Stimulated activated CD4-positive, alpha-beta T cell treated with anti-CD3 and anti-CD28 coated beads, TNF-alpha, amount 100 ng/mL, for 1 hour (primary cell): ENCODE measurements at regions not wholly inside any gene's neighbourhood (a gene's known extent, or its start where the extent isn't known, plus 50 kb on each side); places are given as distances from the start of the nearest gene placed in this dataset.

Experiments
- DNase-seq, 3 donors: peaks; one replicate each; pipeline ENCODE4 v3.0.0-alpha.2; 2020; ENCODE audit warnings: low read depth in 3 of 3, low spot score in 1 of 3

DNA sequence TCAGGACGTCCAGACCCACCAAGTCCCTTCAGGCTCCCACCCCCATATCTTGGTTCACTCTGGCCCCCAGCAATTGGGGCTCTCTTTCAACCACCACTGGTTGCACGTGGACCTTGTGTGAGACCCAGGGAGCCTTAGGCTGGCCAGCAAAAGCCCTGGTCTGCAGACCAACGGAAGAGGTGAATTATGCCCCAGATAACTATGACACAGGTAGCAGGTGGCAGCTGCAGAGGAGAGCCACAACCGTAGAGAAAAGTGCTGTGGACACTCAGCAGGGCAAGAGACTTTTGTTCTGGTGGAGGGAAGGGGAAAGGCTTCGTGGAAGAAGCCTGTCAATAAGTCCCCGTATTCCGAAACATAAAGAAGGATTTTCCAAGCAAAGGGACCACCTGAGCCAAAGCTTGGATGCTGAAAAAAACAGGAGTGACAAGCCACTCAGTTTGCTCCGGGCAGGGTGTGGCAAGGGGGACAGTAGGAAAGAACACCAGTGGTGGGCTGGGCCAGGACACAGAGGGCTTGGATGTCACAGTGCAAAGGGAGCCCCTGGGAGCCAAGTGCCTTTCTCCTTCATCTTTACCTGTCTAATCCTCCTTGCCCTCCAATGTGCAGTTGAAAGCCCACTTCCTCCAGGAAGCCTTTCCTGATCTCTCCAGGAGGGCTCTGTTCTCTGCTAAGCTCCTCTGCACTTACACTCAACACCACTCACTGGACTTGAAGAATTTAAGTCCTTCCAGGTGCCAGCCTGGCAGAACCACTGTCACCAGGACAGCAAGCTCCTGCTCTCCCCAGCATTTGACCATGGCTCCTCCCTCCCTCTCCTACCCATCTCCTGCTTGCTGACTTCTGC is 264.7 kb downstream of the BUD13 start:
- no peak for DNase-seq

DNA sequence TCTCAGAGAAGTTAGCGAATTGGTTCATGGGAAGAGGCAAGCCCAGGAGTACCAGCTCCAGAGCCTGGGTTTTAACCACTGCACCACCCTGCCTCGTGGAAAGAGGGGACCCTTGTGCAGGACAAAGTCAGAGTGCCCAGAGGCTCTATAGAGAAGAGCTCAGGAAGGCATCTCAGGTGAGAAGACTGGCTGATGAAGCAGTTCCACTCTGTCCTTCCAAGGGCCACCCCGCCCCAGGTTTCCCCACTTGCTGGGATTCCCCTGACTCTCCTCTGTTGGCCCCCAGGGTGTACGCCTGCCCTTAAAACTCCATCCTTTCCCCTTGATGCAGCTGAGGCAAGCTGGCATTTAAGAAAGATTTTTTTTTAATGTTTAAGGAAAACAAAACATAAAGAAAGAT is 265.8 kb downstream of the BUD13 start:
- no peak for DNase-seq

DNA sequence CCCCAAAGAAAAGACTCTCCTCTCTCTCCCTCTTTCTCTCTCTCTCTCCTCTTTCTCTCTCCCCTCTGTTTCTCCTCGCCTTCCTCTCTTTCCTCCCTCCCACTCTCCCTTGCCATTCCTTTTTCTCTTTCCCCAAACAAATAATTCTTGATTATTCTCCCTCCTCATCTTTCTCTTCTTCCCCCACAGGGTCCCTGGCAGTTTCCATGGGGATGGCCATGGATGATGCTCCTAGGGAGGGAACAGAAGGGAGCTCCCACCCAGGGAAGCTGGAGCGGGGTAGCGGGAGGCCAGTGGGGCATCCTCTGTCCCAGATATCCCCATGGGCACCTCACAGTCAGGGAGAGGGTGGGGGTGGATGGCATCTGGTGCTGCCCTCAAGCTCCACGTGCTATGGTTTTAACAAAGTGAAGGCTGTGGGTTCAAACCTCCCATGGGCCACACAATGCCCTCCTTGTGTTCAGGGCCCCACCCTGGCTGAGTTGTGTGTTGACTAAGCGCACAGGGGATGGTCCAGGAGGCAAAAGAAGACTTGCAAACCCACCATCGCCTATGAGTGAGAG is 266.4 kb downstream of the BUD13 start:
- DNase-seq, result no peak

DNA sequence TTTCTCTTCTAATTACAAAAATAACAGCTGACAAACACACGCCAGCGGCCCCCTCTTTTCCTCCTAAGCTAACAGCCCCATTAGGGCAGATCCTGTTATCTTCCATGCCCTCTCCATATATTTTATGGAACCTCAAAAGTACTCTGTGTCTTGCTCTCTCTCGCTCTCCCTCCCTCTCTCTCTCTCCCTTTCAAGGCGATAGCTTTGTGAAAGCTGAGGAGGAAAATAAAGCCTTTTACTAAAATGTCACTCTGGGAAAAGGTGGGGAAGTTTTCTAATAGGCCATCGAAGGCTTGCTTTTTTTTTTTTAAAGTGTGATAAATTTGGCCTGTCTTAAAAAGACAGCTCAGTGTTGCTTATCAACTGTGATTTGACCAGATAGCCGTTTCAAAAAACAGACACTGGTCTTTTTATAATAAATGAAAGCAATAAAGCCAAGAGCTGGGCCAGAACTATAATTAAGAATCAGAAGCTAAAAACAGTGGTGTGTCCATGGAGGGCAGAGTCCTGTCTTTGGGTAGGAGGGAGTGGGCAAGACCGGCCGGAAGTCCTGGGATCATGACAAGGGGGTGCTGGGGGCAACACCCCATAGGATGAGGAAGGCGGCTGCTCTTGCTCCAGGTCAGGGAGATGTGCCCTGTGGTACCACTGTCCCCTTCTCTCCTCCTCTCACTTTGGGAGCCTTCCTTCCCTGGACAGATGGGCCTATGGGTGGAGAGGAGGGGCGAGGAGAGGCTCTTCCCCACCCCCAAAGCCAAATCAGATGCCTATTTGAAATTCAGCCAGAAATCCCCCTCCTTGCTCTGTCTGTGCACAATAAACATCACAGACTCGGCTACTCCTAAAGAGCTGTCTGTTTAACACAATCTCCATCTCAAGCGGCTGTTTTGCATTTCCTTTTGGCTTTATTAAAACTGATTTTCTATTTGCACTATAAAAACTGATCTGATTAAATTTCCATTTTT is 267.2 kb downstream of the BUD13 start:
- no peak for DNase-seq

DNA sequence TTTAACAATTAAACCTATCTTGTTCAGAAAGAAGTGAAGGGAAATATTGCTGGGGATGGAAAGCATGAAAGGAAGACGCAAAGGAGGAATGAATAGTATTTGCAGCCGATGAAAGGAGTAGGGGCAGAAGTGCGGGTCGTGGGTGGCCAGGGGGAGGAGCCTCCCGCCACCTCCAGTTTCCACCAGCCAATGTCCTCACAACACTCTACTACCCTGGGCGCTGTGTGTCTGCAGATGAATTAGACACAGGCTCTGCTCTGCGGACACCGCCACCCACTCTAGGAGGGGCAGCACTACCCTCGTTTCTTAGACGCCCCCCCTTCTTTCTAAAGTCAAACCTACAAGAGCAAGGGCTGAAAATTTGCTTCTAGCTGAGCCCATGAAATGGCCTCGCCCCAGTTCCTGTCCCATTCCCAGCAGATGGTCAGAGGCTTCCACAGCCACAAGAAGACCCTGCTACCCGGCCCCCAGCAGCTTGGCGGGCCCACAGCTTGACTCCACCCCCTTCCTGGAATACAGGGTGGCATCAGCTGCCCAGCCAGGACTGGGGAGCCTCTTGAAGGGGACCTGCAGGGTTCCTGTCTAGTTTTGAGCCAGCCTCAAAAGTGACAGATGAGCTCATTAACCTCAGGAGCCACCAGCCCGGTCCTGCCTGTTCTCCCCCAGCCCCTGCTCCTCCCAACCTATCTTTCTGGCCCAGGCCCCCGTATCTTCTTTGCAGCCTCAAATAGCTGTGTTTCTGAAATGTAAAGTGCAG is 268.1 kb downstream of the BUD13 start:
- no peak for DNase-seq

DNA sequence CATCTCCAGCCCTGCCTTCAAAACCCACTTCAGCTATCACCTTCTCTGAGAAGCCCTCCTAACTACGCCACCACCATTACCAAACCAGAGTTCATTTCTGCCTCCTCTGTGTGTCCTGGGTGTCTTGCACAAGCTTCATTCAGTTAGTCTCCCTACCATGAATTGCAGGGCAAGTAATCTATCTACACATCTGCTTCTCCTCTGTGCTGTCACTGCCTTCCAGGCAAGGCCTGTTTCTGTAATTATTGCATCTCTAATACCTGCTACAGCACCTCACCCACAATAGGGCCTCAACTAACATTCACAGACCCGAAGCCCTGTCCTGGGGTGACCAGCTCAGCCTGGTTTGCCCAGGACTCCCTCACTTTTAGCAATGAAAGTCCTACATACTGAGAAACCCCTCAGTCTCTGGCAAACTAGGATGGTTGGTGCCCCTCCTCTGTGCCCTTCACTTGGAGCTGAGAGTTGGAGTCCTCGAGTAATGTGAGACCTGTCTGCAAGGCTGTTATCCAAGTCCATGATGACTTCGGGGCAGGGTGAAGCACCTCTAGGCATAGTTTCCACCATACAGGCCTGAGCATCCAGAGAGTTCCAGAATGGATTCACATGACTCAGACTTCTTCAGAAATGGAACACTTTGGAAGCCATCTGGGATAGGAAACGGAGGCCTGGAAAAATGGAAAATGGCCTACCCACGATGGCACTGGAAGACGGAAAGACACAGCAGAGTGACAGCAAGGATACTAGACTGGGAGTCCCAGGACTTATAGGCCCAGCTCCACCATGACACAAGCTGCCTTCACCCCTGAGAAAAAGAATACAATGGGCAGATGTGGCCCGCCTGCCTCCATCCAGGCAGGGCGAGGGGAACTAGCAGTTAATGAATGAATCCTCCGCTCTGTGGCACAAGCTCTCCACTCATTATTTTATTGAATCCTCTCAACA is 269.3 kb downstream of the BUD13 start:
- DNase-seq, result no peak

DNA sequence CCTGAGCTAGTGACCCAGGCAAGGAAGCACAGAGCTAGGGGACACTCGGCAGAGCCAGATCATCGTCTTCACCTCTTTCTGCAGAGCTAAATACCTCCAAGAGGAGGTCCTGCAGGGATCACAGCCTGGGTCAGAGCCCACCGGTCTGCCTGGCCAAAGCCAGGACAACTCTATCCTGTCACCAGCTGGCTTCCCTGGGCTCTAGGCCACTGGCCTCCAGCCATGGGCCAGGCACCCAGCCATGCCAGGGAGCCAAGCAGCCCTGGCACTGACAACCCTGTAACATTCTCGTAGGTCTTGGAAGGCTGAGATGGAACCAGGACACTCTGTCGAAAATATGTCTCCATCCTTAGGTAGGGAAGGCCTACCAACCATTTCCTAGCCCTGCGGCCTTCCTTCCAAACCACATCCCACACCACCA is 270.1 kb downstream of the BUD13 start:
- no peak for DNase-seq

DNA sequence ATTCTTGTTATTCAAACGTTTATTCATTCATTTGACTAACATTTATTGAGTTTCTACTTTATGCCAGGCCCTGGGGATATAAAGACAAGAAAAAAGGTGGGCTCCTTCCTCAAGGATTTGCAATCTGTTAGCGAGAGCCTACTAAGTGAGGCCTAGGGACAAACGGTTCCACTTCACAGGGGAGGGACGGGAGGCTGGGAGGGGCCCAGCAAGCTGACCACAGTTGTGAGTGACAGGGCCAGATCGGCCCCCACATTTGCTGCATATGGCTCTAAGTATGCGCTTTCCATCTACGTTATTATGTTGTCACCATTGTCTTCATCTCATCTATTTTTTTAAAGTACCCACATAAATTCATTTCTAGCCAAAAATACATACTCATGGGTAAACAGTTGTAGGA is 271.1 kb downstream of the BUD13 start:
- DNase-seq, result no peak

DNA sequence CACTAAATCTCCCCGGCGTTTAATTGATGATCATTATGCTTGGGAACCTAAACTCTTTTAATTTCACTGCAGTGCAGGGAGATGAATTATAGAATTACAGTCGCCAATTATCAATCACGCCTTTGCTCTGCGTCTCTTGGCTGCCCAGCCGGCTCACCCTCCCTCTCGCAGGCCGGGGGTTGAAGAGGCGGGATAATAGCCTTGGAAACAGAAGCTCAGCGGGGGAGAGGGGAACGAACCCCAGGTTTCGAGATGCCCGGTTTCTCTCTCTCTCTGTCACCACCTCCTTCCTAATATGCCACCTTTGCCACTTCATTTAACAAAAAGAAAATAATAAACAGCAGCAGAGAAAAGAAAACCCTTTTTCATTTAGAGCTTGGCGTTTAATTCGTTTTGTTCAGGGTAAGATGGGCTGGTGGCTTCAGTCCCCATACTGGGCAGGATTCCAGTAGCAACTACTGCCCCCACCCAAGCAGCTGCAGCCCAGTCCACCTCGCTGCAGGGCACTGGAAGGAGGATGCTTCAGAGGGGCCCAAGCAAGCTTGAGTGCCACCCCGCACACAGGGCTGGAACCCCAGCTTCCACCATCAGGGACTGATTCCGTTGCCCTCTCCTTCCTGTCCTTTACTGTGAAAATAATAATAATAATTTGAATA is 271.7 kb downstream of the BUD13 start:
- DNase-seq, result no peak

DNA sequence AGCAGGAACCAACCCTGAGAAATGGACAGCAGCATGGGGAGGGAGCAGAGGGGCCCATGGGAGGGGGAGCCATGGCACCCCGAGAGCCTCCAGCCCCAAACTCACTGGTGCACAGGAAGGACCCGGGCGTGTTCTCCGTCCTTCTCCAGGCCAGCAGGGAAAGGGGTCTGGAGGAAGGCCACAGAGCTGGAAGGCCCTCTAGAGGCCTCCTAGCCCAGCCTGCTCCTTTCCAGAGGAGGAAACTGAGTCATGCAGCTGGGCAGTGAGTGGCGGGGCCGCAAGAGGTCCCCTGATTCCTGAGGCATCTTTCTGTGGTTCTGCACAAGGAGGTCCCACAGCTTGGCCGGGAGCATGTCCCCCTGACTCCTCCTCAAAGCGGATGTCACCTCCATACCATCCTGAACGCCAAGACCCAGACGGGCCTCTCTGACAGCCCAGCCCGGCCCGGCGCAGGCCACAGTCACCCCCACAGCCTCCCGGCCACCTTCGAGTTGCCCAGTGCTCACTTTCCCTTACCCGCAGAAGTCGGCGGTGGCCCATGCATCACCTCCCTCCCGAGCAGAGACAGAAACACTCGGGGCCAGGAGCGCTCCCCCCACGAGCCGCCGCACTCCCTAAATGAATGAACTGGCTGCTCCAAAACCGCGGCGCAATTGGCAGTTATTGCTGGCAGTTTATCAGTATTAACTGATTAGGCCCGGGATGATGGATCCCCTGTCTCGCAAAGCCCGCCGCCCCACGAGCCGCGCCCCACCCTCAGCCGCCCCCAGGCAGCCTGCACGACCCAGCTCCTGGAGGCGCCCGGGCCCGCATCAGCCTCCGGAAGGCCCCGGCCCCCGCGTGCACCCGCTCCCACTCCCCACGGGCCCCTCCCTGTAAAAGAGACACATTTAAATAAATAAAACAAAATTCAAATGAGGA is 272.5 kb downstream of the BUD13 start:
- no peak for DNase-seq

DNA sequence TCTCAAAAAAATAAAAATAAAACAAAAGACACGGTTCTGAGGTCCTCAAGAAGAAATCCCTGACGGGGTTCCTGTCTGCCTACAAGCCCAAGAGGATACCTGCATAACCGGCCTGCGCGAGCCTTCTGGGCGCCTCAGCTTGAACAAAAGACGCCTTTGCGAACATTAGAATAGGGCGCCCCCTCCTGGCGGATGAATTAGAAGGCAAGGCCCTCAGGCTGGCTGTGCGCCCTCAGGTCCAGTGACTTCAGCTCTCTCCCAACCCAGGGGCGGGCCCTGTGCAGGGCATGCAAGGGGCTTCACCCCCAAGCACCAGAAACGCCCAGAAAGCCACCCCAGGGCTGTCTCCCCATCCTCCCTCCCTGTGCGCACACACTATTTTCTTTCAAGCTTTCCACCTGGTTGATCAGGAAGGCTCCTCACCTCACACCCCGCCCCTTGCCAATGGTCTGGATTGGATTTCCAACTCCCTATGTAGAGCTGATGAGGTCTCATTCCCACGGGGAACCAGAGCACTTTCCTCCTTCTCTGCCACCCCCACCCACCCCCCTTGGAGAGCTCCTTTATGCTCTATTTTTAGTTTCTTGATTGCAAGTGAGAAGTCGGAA is 273.3 kb downstream of the BUD13 start:
- DNase-seq, result peak in 1 of 3 donors; percentile 13

DNA sequence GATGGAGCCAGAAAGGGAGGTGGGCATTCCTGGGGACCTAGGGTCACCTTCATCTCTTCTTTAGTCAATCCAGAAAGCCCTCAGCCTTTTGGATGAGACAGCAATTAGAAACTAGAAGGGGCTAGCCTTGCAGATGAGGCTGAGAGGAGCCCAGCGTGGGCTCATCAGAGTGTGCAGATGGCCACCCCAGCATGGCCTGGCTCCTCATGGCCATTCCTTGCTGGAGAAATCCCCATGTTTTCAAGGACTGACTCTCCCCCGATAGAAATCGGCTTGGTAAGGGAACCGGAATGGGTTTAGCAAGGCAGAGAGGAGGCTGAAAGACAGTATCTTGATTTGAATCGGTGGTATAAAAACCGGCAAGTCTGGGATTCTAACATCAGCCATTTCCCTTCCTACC is 274.6 kb downstream of the BUD13 start:
- no peak for DNase-seq

DNA sequence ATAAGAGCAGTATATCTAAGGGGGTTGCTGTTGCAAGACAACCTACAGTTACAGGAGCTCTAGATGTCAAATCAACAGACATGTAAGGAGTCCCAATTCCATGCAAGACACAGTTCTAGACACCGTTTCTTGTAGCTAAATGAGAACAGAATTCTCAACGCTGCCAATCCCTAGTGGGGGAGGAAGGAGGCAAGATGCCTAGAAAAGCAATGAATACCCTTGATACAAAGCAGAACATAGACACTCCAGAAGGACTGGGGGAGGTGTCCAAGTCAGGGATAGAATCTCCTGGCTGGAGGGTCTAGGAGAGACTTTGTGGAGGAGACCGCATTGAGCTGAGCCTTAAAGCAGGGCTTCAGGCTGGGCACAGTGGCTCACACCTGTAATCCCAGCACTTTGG is 280.2 kb downstream of the BUD13 start:
- no peak for DNase-seq

DNA sequence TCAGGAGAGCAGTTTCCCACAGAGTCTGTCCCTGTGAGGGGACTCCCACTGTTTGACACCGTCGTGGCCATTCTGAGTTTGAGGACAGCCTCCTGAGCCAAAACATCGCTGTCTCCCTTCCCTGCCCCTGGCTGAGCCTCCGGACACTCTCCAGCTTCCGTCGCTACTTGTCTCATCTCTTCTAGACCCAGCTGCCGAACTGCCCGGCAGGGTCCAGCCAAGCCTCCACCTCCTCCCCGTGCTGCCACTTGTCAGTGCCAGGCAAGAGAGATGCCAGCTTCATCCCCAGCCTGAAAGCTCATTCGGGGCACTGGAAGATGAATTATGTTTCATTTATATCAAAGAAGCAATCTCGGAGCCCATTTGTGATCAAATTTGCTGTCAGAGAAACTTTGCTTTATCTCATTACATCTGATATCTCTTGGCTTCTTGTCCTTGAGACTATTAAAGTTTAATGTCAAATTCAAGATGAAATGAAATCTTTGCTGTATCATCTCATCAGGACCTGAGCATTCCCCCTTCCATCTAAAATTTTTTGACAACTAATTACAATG is 283.9 kb downstream of the BUD13 start:
- no peak for DNase-seq

DNA sequence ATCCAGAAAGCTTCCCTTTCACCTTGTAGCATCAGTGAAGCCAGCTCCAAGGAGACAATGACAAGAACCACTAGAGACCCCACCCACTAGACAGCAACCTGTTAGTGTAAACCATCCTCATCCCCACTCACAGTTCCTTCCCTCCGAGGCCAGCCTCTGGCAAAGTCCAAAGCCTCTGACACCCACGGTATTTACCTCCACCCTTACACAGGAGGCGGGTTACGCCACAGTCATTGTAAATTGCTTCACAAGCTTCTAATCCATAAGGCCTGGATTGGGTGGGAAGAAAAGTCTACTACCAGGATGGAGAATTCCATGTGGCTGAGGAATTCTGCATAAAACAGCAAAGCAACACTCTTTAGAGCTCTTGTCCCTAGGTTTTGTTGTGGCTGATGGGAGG is 287.4 kb downstream of the BUD13 start:
- DNase-seq, result no peak

DNA sequence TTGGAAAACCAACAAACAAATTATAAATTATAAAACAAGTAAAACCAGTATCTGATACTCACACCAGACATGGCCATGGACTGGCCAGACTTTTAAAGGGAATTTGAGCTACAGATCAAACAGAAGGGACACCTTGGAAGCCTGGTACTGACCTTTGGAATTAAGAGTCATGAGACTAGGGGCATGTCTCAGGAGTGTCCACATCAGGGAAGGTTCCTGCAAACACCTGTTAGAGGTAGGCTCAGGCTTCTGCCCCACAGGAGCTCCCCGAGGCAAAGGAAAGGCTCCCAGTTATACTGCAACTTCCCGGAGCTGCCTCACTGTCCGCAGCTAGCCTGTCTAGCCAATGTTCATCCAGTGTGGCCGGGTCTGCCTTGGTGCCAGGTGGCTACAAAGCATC is 290.1 kb downstream of the BUD13 start:
- no peak for DNase-seq

DNA sequence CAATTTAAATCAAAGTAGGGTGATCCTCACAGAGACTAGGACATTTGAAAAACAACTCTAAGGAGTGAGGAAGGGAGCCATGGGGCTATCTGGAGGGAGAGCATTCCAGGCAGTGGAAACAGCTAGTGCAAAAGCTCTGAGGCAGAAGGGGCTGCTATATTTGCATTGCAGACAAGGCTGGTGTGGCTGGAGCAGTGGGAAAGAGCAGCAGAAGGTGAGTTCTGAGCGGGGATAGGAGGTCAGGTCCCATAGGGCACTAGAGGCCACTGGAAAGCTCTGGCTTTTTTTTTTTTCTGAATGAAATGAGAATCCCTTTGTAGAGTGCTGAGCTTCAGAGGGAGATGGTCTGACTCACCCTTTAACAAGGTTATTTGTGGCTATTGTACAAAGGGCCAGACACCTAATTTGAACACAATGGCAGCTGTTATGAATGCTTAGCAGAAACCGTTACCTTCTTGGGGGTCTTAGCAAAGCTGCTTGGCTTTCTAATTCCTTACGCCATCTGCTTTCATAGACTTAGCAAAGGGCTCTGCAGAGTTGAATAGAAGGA is 291.6 kb downstream of the BUD13 start:
- DNase-seq, result no peak
